ENCODE measurements at regions not wholly inside any gene's neighbourhood (a gene's known extent, or its start where the extent isn't known, plus 50 kb on each side); places are given as distances from the start of the nearest gene placed in this dataset.
"Not testable (repeated sequence)": the region's sequence is repeated elsewhere in the genome, so short reads cannot be mapped to it uniquely, and the experiment has no call there.

DNA sequence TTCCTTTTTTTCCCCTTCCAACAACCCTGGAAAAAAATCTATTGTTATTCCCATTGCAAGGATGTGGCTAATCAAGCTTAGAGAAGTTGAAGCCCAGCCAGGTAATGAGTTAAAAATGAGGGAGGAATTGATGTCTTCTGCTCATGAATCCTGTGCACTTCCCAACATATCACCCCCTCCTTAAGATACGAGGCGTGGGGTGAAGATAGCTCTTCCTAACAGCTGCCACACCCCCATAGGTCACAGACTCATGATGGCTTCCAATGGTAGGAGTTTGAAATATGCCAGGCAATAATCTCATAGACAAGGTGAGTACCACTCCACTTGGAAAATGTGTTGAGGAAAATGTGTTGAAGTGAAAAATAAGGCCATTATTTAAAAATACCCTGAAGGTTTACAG, 71.3 kb upstream of the HECW1 start:
- TF ChIP-seq, protein P1, sequence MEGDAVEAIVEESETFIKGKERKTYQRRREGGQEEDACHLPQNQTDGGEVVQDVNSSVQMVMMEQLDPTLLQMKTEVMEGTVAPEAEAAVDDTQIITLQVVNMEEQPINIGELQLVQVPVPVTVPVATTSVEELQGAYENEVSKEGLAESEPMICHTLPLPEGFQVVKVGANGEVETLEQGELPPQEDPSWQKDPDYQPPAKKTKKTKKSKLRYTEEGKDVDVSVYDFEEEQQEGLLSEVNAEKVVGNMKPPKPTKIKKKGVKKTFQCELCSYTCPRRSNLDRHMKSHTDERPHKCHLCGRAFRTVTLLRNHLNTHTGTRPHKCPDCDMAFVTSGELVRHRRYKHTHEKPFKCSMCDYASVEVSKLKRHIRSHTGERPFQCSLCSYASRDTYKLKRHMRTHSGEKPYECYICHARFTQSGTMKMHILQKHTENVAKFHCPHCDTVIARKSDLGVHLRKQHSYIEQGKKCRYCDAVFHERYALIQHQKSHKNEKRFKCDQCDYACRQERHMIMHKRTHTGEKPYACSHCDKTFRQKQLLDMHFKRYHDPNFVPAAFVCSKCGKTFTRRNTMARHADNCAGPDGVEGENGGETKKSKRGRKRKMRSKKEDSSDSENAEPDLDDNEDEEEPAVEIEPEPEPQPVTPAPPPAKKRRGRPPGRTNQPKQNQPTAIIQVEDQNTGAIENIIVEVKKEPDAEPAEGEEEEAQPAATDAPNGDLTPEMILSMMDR (conservative IDR thresholded peaks at IDR 0.05; ENCODE audit: low read length): no peak
- H3K4me3 ChIP-seq (ENCODE audit: low read length): no peak overlapping the region
- no peak for DNase-seq (ENCODE audit: low read depth)

DNA sequence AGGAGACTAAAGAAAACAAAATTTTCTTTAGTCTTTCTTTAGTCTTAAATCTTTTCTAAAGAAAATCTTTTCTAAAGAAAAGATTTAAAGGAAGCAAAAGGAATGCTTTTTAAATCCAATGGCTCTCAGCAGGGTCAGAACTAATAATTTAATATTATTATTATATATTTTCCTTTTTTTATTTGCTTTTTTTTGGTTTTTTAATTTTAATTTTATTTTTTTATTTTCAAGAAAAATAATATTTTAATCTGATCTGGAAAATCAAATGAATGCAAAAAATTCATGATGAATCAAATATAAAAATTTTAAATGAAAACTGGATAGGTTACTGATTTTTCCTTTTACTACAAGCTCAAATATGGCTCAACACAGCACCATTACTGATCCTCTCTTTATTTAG, 70.7 kb upstream of the HECW1 start:
- TF ChIP-seq, protein P1 (conservative IDR thresholded peaks at IDR 0.05; ENCODE audit: low read length): no peak
- DNase-seq (ENCODE audit: low read depth): no peak
- no peak overlapping the region for H3K4me3 ChIP-seq (ENCODE audit: low read length)

DNA sequence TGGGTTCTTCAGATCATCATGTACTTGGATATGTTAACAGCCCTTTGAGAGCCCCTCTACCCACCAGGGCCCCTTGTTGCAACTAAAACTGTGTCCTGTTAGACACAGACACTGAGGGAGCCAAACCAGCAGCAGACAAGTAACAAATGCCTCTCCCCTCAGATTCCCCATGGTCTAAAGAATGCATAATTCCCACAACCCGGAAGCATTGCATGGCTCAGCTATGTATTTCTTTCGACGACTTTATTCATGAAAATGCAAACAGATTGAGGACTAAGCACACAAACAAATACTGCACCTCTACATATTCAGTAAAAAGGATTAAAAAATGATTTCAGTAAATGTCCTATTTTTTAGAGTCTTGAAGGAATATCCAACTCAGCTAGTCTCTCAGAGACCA, 70.1 kb upstream of the HECW1 start:
- TF ChIP-seq, protein P1 (conservative IDR thresholded peaks at IDR 0.05; ENCODE audit: low read length): no peak
- DNase-seq (ENCODE audit: low read depth): peak; percentile 55
- no peak overlapping the region for H3K4me3 ChIP-seq (ENCODE audit: low read length)

- peak; percentile 59 for DNase-seq (ENCODE audit: low read depth)
- TF ChIP-seq, protein P1 (conservative IDR thresholded peaks at IDR 0.05; ENCODE audit: low read length): no peak
- H3K4me3 ChIP-seq (ENCODE audit: low read length): no peak overlapping the region
These were observed 67.9 kb upstream of the HECW1 start for GRCh38 chr7:43044511-43044910.

DNA sequence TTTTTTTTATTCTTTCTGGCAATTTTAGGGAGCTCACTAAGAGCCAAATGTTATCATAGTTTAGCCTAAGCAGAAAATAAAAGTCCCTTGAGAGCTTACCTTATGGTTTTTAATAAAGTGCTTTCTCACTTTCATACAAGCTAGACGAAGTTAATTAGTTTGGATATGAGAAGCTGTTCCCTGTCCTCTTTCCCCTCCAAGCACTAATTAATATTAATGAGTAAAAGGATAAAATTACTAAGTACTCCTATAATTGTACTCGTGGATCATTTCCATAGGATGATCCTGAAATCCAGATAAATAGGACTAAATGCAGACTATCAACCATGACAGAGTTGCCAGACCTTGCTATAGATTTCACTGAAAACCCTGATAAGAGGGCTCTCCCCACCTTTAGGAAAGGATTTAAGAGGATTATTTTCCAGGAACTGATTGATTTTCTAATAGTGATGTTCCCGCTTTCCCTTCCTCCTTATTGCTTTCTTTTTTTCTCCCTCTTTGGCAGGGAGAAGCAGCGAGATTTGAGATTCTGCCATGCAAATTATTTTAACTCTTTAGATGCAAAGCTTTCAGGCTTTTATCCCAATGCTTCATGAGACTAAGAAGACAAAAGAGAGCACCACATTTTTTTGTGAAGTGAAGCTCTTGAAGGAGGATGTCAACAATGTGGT, 58.3 kb upstream of the HECW1 start:
- H3K4me3 ChIP-seq (ENCODE audit: low read length): no peak overlapping the region
- no peak for DNase-seq (ENCODE audit: low read depth)
- TF ChIP-seq, protein P1 (conservative IDR thresholded peaks at IDR 0.05; ENCODE audit: low read length): no peak

- H3K4me3 ChIP-seq (ENCODE audit: low read length): no peak overlapping the region
- TF ChIP-seq, protein P1 (conservative IDR thresholded peaks at IDR 0.05; ENCODE audit: low read length): no peak
- DNase-seq (ENCODE audit: low read depth): no peak
These were observed 55.3 kb upstream of the HECW1 start for GRCh38 chr7:43057141-43057540.

- TF ChIP-seq, protein P1 (conservative IDR thresholded peaks at IDR 0.05; ENCODE audit: low read length): no peak
- DNase-seq (ENCODE audit: low read depth): no peak
- H3K4me3 ChIP-seq (ENCODE audit: low read length): no peak overlapping the region
These were observed 54.0 kb upstream of the HECW1 start for GRCh38 chr7:43058271-43059066.

GRCh38 chr7:43059067-43059600, 53.3 kb upstream of the HECW1 start:
- DNase-seq (ENCODE audit: low read depth); H3K4me3 ChIP-seq (ENCODE audit: low read length): not testable (repeated sequence)

All from AG10803 (cell line).